ENCODE measurements at regions not wholly inside any gene's neighbourhood (a gene's known extent, or its start where the extent isn't known, plus 50 kb on each side); places are given as distances from the start of the nearest gene placed in this dataset.

GRCh38 chr5:62134811-62135210 lies 171.2 kb upstream of the KIF2A start:
- no peaks in the 10 kb centered on the region for H3K36me3 ChIP-seq
- no peak for TF ChIP-seq CTCF (IDR thresholded peaks at IDR 0.05)
- peaks cover 0 to 30% (median 12%) of the 10 kb centered on the region in 7 donors for H3K27me3 ChIP-seq
- H3K27ac ChIP-seq = no peak overlapping the region
- no peak for ATAC-seq
- WGBS, 2 donors = 83 to 86% methylated on average over 3 of the region's 3 CpGs
- H3K4me1 ChIP-seq = no peaks in the 10 kb centered on the region
- no peak for DNase-seq
- peaks cover 0 to 4% (median 0%) of the 10 kb centered on the region in 11 donors for H3K9me3 ChIP-seq
- intact Hi-C loops (cut with DNase I) = no loop called here
- no peak overlapping the region for H3K4me3 ChIP-seq

- peaks cover 0 to 50% (median 14%) of the 10 kb centered on the region in 7 donors for H3K27me3 ChIP-seq
- H3K36me3 ChIP-seq = no peaks in the 10 kb centered on the region
- ATAC-seq (no peak), DNase-seq (no peak)
- no peak overlapping the region for H3K27ac ChIP-seq
- intact Hi-C loops (cut with DNase I) = no loop called here
- no peak overlapping the region for H3K4me3 ChIP-seq
- TF ChIP-seq CTCF (IDR thresholded peaks at IDR 0.05) = no peak
- no peaks in the 10 kb centered on the region for H3K4me1 ChIP-seq
- 79% methylated on average over 2 of the region's 2 CpGs for WGBS, 2 donors
- peaks cover 0 to 4% (median 0%) of the 10 kb centered on the region in 11 donors for H3K9me3 ChIP-seq
Measured at GRCh38 chr5:62137628-62138027, 168.4 kb upstream of the KIF2A start.

- Histone ChIP-seq H3K27me3 (peaks cover 0 to 60% (median 19%) of the 10 kb centered on the region in 7 donors), H3K4me1 (no peaks in the 10 kb centered on the region), H3K27ac (no peak overlapping the region), H3K9me3 (no peaks in the 10 kb centered on the region), H3K36me3 (no peaks in the 10 kb centered on the region), H3K4me3 (no peak overlapping the region)
- intact Hi-C loops (cut with DNase I) = no loop called here
- ATAC-seq (no peak), DNase-seq (no peak)
- TF ChIP-seq CTCF (IDR thresholded peaks at IDR 0.05) = no peak
- 22 to 31% methylated on average over 7 of the region's 7 CpGs for WGBS, 2 donors
Measured at GRCh38 chr5:62138607-62139006, 167.4 kb upstream of the KIF2A start.

- 71 to 73% methylated on average over 2 of the region's 2 CpGs for WGBS, 2 donors
- H3K27me3 ChIP-seq = peaks cover 0 to 71% (median 27%) of the 10 kb centered on the region in 7 donors
- intact Hi-C loops (cut with DNase I) = loop anchor here in 1 of 10 donors (10.0 kb wide), 1 partner anchor 1465 kb away; no protein-coding TSS in a partner anchor
Measured at GRCh38 chr5:62139741-62140140, 166.3 kb upstream of the KIF2A start.

More at GRCh38 chr5:62139741-62140140, 166.3 kb upstream of the KIF2A start:
- H3K9me3 ChIP-seq = no peaks in the 10 kb centered on the region
- no peak overlapping the region for H3K4me3 ChIP-seq
- no peak overlapping the region for H3K27ac ChIP-seq
- DNase-seq (no peak), ATAC-seq (no peak)
- H3K36me3 ChIP-seq = no peaks in the 10 kb centered on the region
- H3K4me1 ChIP-seq = no peaks in the 10 kb centered on the region
- TF ChIP-seq CTCF (IDR thresholded peaks at IDR 0.05) = no peak
